ENCODE measurements at regions not wholly inside any gene's neighbourhood (a gene's known extent, or its start where the extent isn't known, plus 50 kb on each side); places are given as distances from the start of the nearest gene placed in this dataset.

DNA sequence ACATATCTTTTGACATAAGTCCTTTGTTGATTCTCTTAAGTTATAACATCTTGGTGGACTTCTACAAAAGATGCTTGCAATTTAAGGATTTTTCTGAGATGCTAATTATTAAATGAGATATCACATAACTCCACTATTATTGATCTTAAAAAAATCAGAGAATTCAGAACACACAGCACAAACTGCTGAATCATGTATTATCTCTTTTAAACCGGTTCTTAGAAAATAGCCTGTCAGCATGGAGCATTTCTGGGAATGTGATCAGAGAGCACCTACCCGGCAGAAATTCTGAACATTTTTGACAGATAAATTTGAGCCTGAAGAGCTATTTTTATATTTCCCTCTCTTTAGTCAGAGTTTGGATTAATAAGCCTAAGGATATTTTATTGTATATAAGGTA, 50.2 kb upstream of the PCLO start:
- TF ChIP-seq, protein P1, sequence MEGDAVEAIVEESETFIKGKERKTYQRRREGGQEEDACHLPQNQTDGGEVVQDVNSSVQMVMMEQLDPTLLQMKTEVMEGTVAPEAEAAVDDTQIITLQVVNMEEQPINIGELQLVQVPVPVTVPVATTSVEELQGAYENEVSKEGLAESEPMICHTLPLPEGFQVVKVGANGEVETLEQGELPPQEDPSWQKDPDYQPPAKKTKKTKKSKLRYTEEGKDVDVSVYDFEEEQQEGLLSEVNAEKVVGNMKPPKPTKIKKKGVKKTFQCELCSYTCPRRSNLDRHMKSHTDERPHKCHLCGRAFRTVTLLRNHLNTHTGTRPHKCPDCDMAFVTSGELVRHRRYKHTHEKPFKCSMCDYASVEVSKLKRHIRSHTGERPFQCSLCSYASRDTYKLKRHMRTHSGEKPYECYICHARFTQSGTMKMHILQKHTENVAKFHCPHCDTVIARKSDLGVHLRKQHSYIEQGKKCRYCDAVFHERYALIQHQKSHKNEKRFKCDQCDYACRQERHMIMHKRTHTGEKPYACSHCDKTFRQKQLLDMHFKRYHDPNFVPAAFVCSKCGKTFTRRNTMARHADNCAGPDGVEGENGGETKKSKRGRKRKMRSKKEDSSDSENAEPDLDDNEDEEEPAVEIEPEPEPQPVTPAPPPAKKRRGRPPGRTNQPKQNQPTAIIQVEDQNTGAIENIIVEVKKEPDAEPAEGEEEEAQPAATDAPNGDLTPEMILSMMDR (conservative IDR thresholded peaks at IDR 0.05): no peak
- no peak for TF ChIP-seq EZH2 (IDR thresholded peaks at IDR 0.05; ENCODE audit: low read depth)
